ENCODE measurements at regions not wholly inside any gene's neighbourhood (a gene's known extent, or its start where the extent isn't known, plus 50 kb on each side); places are given as distances from the start of the nearest gene placed in this dataset.

- POLR2A ChIA-PET: no interaction called here
Observed at GRCh38 chr11:116426761-116427160, 346.0 kb downstream of the BUD13 start.

GRCh38 chr11:116424615-116425261, 348.0 kb downstream of the BUD13 start:
- no peak overlapping the region for H3K4me3 ChIP-seq (ENCODE audit: low read depth, low read length)
- no peak for DNase-seq (ENCODE audit: low read depth, low spot score)
- peaks cover 3% of the 10 kb centered on the region for H3K27me3 ChIP-seq (ENCODE audit: control insufficient read depth, insufficient read depth, low read length)
- ChIA-PET CTCF (no interaction called here), POLR2A (no interaction called here)
- TF ChIP-seq CTCF (IDR thresholded peaks at IDR 0.05; ENCODE audit: low read depth, low read length): no peak
- no peak overlapping the region for H3K27ac ChIP-seq (ENCODE audit: low read depth, low read length)
- no peaks in the 10 kb centered on the region for H3K9me3 ChIP-seq (ENCODE audit: control insufficient read depth, insufficient read depth, low read length)

More at GRCh38 chr11:116426761-116427160, 346.0 kb downstream of the BUD13 start:
- no peaks in the 10 kb centered on the region for H3K9me3 ChIP-seq (ENCODE audit: control insufficient read depth, insufficient read depth, low read length)
- H3K27me3 ChIP-seq (ENCODE audit: control insufficient read depth, insufficient read depth, low read length): peaks cover 3% of the 10 kb centered on the region
- CTCF ChIA-PET: no interaction called here
- no peak overlapping the region for H3K27ac ChIP-seq (ENCODE audit: low read depth, low read length)
- no peak for TF ChIP-seq CTCF (IDR thresholded peaks at IDR 0.05; ENCODE audit: low read depth, low read length)
- H3K4me3 ChIP-seq (ENCODE audit: low read depth, low read length): no peak overlapping the region
- DNase-seq (ENCODE audit: low read depth, low spot score): no peak

DNA sequence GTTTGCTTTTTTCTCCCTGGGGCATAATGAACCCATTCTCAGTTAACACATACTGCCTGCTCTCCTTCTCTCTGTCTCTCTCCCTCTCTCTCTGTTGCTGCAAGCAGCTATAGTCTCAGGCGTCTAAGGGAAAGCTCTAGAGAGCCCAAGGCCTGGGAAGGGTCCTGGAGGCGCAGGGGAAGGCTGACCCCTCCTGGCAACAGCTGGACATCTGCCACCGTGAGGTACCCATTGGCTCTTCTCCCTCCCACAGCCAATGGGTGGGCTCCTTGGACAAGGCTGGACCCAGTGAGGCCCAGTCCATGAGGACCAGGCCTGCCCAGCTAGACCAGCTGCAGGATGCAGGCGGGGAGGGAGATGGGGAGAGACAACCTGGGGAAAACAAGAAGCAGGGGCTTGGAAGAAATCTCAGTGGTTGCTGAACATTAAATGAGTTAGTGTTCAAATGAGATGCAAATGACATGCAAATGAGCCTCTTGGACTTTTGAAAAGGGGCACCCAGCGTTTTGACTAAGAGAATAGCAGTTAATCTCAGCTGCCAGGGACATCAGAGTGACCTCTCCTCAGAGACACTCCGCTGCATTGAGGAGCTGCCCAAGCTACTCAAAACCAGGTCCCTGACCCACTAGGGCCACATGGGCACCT, 349.7 kb downstream of the BUD13 start:
- Histone ChIP-seq H3K9me3 (ENCODE audit: control insufficient read depth, insufficient read depth, low read length) (no peaks in the 10 kb centered on the region), H3K27me3 (ENCODE audit: control insufficient read depth, insufficient read depth, low read length) (no peaks in the 10 kb centered on the region), H3K4me3 (ENCODE audit: low read depth, low read length) (no peak overlapping the region), H3K27ac (ENCODE audit: low read depth, low read length) (no peak overlapping the region)
- TF ChIP-seq CTCF (IDR thresholded peaks at IDR 0.05; ENCODE audit: low read depth, low read length): no peak
- DNase-seq (ENCODE audit: low read depth, low spot score): no peak
- POLR2A ChIA-PET: no interaction called here
- CTCF ChIA-PET: no interaction called here

DNA sequence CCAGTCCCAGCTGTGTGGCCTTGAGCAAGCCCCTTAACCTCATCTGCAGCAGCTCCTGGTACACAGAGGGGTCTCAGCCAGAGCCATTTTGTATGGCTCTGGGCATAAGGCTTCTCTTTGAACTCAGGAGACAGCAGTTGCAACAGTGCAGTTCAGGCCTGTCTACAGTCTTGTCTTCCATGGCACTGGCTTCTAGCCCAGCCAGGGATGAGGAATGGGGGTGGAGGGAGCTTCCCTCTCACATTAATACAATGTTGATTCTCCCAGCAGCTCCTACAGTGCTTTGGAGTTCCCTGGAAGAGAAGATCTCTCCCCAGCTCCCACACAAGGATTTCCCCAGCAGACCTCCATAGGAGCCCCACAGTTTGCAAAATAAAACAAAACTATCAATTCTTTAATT, 350.2 kb downstream of the BUD13 start:
- H3K27me3 ChIP-seq (ENCODE audit: control insufficient read depth, insufficient read depth, low read length): no peaks in the 10 kb centered on the region
- no peak overlapping the region for H3K4me3 ChIP-seq (ENCODE audit: low read depth, low read length)
- TF ChIP-seq CTCF (IDR thresholded peaks at IDR 0.05; ENCODE audit: low read depth, low read length): no peak
- no peaks in the 10 kb centered on the region for H3K9me3 ChIP-seq (ENCODE audit: control insufficient read depth, insufficient read depth, low read length)
- no peak overlapping the region for H3K27ac ChIP-seq (ENCODE audit: low read depth, low read length)
- POLR2A ChIA-PET: no interaction called here
- DNase-seq (ENCODE audit: low read depth, low spot score): no peak
- CTCF ChIA-PET: no interaction called here

- H3K9me3 ChIP-seq (ENCODE audit: control insufficient read depth, insufficient read depth, low read length): no peaks in the 10 kb centered on the region
Observed at GRCh38 chr11:116421529-116422185, 351.1 kb downstream of the BUD13 start.

More at GRCh38 chr11:116421529-116422185, 351.1 kb downstream of the BUD13 start:
- no peak overlapping the region for H3K4me3 ChIP-seq (ENCODE audit: low read depth, low read length)
- CTCF ChIA-PET: no interaction called here
- no peak for DNase-seq (ENCODE audit: low read depth, low spot score)
- no peak overlapping the region for H3K27ac ChIP-seq (ENCODE audit: low read depth, low read length)
- TF ChIP-seq CTCF (IDR thresholded peaks at IDR 0.05; ENCODE audit: low read depth, low read length): no peak
- POLR2A ChIA-PET: no interaction called here
- no peaks in the 10 kb centered on the region for H3K27me3 ChIP-seq (ENCODE audit: control insufficient read depth, insufficient read depth, low read length)
